GM23248 (cell line): ENCODE measurements at regions not wholly inside any gene's neighbourhood (a gene's known extent, or its start where the extent isn't known, plus 50 kb on each side); places are given as distances from the start of the nearest gene placed in this dataset.

Source experiments
- DNase-seq: peaks from one replicate; pipeline ENCODE4 v3.0.0-alpha.2; 2015
- H2AFZ ChIP-seq: fragments of 200-600 bp; sonication (generic); 2 replicates; pipeline ENCODE4 v1.6.1; 2016; ENCODE audit warnings: antibody characterized with exemption
- H3F3A ChIP-seq: fragments of 200-600 bp; sonication (generic); 2 replicates; pipeline ENCODE4 v1.6.1; 2016; ENCODE audit warnings: mild to moderate bottlenecking, antibody characterized with exemption, mixed run types; ENCODE audit not compliant: insufficient read depth
- H3K27ac ChIP-seq: fragments of 200-600 bp; sonication (generic); 2 replicates; pipeline ENCODE4 v1.5.1; 2016; ENCODE audit warnings: mild to moderate bottlenecking
- H3K27me3 ChIP-seq: fragments of 200-600 bp; sonication (generic); replicated peaks from 2 replicates; pipeline ENCODE4 v1.6.1; 2016; ENCODE audit warnings: mild to moderate bottlenecking; ENCODE audit not compliant: insufficient read depth
- H3K36me3 ChIP-seq: fragments of 200-600 bp; sonication (generic); 2 replicates; pipeline ENCODE4 v1.6.1; 2016; ENCODE audit warnings: low read depth, mild to moderate bottlenecking
- H3K4me1 ChIP-seq: fragments of 200-600 bp; sonication (generic); 2 replicates; pipeline ENCODE4 v1.6.1; 2016; ENCODE audit warnings: mild to moderate bottlenecking; ENCODE audit not compliant: insufficient read depth
- H3K4me2 ChIP-seq: fragments of 200-600 bp; sonication (generic); one replicate; pipeline ENCODE4 v1.6.1; 2016; ENCODE audit warnings: mild to moderate bottlenecking; ENCODE audit not compliant: unreplicated experiment
- H3K4me3 ChIP-seq: fragments of 200-600 bp; sonication (generic); 2 replicates; pipeline ENCODE4 v1.5.1; 2016; ENCODE audit warnings: mild to moderate bottlenecking
- H3K79me2 ChIP-seq: fragments of 200-600 bp; sonication (generic); 2 replicates; pipeline ENCODE4 v1.6.1; 2016; ENCODE audit warnings: mild to moderate bottlenecking; ENCODE audit not compliant: insufficient read depth
- H3K9ac ChIP-seq: fragments of 200-600 bp; sonication (generic); 2 replicates; pipeline ENCODE4 v1.6.1; 2016; ENCODE audit warnings: mild to moderate bottlenecking
- H3K9me2 ChIP-seq: fragments of 200-600 bp; sonication (generic); 2 replicates; pipeline ENCODE4 v1.6.1; 2016; ENCODE audit warnings: mixed run types, mild to moderate bottlenecking, moderate library complexity; ENCODE audit not compliant: insufficient read depth
- H3K9me3 ChIP-seq: fragments of 200-600 bp; sonication (generic); one replicate; pipeline ENCODE4 v1.6.1; 2017; ENCODE audit warnings: low read depth
- H4K20me1 ChIP-seq: fragments of 200-600 bp; sonication (generic); 2 replicates; pipeline ENCODE4 v1.6.0; 2016; ENCODE audit not compliant: insufficient read depth
- EZH2 ChIP-seq: fragments of 200-600 bp; sonication (generic); IDR thresholded peaks from 2 replicates; pipeline ENCODE4 v1.6.1; 2018; ENCODE audit warnings: antibody characterized with exemption, mild to moderate bottlenecking; ENCODE audit not compliant: insufficient read depth, poor library complexity, severe bottlenecking
- EZH2phosphoT487 ChIP-seq: fragments of 200-600 bp; sonication (generic); IDR thresholded peaks from 2 replicates; pipeline ENCODE4 v1.6.1; 2018; ENCODE audit warnings: antibody characterized with exemption, moderate library complexity, mild to moderate bottlenecking, low read depth; ENCODE audit not compliant: insufficient read depth
- WGBS, 2 experiments: methylation state at CpG; one replicate each; pipeline ENCODE4 v1.1.6; 2015 to 2017; ENCODE audit warnings: low lambda C conversion rate in 2 of 2, low coverage in 1 of 2; ENCODE audit errors: missing lambda C conversion rate in 2 of 2; 5-methylcytosine and 5-hydroxymethylcytosine counted together
- in situ Hi-C: fragments of 300-500 bp; cut with MboI; formaldehyde crosslinking; loops from 2 replicates; pipeline ENCODE4 v1.15.0; 2020

GRCh38 chr2:147792966-147793617, 51.7 kb upstream of the ACVR2A start:
- in situ Hi-C loops = no loop called here
- H3K4me3 ChIP-seq = no peak overlapping the region
- H3K27ac ChIP-seq = no peak overlapping the region
- no peak overlapping the region for H3K9ac ChIP-seq
- no peaks in the 10 kb centered on the region for H3K36me3 ChIP-seq
- H3K9me3 ChIP-seq = no peaks in the 10 kb centered on the region
- H3K4me2 ChIP-seq = no peak overlapping the region
- peaks cover 13% of the 10 kb centered on the region; the same call in 1 of the 2 replicates for H3K27me3 ChIP-seq
- peaks cover 12% of the 10 kb centered on the region; the same call in 1 of the 2 replicates for H3F3A ChIP-seq
- no peak for TF ChIP-seq EZH2
- TF ChIP-seq EZH2phosphoT487 = no peak
- no peaks in the 10 kb centered on the region for H3K9me2 ChIP-seq
- H4K20me1 ChIP-seq = no peaks in the 10 kb centered on the region
- WGBS, 2 experiments = 71 to 84% methylated on average over 2 of the region's 2 CpGs
- H3K4me1 ChIP-seq = peaks cover 21% of the 10 kb centered on the region
- no peaks in the 10 kb centered on the region for H3K79me2 ChIP-seq
- peak; percentile 34 for DNase-seq
- H2AFZ ChIP-seq = no peak overlapping the region

- Histone ChIP-seq H4K20me1 (no peaks in the 10 kb centered on the region), H3K4me3 (no peak overlapping the region), H3K9ac (no peak overlapping the region), H3K9me3 (no peaks in the 10 kb centered on the region), H3K27me3 (peaks cover 13% of the 10 kb centered on the region; the same call in 1 of the 2 replicates), H3K9me2 (no peaks in the 10 kb centered on the region), H3K4me1 (peaks cover 18% of the 10 kb centered on the region), H3K79me2 (no peaks in the 10 kb centered on the region), H3K27ac (no peak overlapping the region), H3K36me3 (no peaks in the 10 kb centered on the region), H3K4me2 (no peak overlapping the region), H3F3A (0 out of 2 replicates have a peak, but pooled peaks cover 8% of the 10 kb centered on the region), H2AFZ (no peak overlapping the region)
- in situ Hi-C loops = no loop called here
- DNase-seq = no peak
- WGBS, 2 experiments = 99 to 100% methylated on average over 2 of the region's 2 CpGs
- no peak for TF ChIP-seq EZH2phosphoT487
- TF ChIP-seq EZH2 = no peak
Observed at GRCh38 chr2:147790580-147790979, 54.2 kb upstream of the ACVR2A start.

- H3K9ac ChIP-seq = no peak overlapping the region
- H3K27ac ChIP-seq = 0 out of 2 replicates have a peak overlapping the region, but pooled peaks have one; percentile 26
- no peak overlapping the region for H2AFZ ChIP-seq
- in situ Hi-C loops = no loop called here
- 0 out of 2 replicates have a peak, but pooled peaks have one; percentile 66 for TF ChIP-seq EZH2phosphoT487
- TF ChIP-seq EZH2 = no peak
- no peaks in the 10 kb centered on the region for H3K36me3 ChIP-seq
- H3K9me2 ChIP-seq = no peaks in the 10 kb centered on the region
- peak overlapping the region; percentile 23 for H3K4me3 ChIP-seq
- no peaks in the 10 kb centered on the region for H3K79me2 ChIP-seq
- no peaks in the 10 kb centered on the region for H4K20me1 ChIP-seq
- H3F3A ChIP-seq = 0 out of 2 replicates have a peak, but pooled peaks cover 8% of the 10 kb centered on the region
- H3K4me1 ChIP-seq = peaks cover 18% of the 10 kb centered on the region
- H3K9me3 ChIP-seq = no peaks in the 10 kb centered on the region
- 2 to 4% methylated on average over 3 of the region's 3 CpGs for WGBS, 2 experiments
- peaks cover 13% of the 10 kb centered on the region; the same call in 1 of the 2 replicates for H3K27me3 ChIP-seq
- peak overlapping the region; percentile 73 for H3K4me2 ChIP-seq
- peak; percentile 74 for DNase-seq
Observed at GRCh38 chr2:147789720-147790119, 55.1 kb upstream of the ACVR2A start.

- peak overlapping the region; percentile 23 for H3K4me3 ChIP-seq
- no peak overlapping the region for H3K9ac ChIP-seq
- H4K20me1 ChIP-seq = no peaks in the 10 kb centered on the region
- H3K4me1 ChIP-seq = peaks cover 18% of the 10 kb centered on the region
- H3F3A ChIP-seq = 0 out of 2 replicates have a peak, but pooled peaks cover 8% of the 10 kb centered on the region
- H3K9me2 ChIP-seq = no peaks in the 10 kb centered on the region
- TF ChIP-seq EZH2phosphoT487 = no peak
- TF ChIP-seq EZH2 = no peak
- H3K36me3 ChIP-seq = no peaks in the 10 kb centered on the region
- no peaks in the 10 kb centered on the region for H3K79me2 ChIP-seq
- 0 out of 2 replicates have a peak overlapping the region, but pooled peaks have one; percentile 26 for H3K27ac ChIP-seq
- DNase-seq = peak; percentile 13
- H3K27me3 ChIP-seq = peaks cover 13% of the 10 kb centered on the region; the same call in 1 of the 2 replicates
- H2AFZ ChIP-seq = no peak overlapping the region
- peak overlapping the region; percentile 73 for H3K4me2 ChIP-seq
- in situ Hi-C loops = no loop called here
- 30 to 36% methylated on average over 2 of the region's 2 CpGs for WGBS, 2 experiments
- H3K9me3 ChIP-seq = no peaks in the 10 kb centered on the region
Observed at GRCh38 chr2:147789287-147789686, 55.5 kb upstream of the ACVR2A start.
